ENCODE measurements at regions not wholly inside any gene's neighbourhood (a gene's known extent, or its start where the extent isn't known, plus 50 kb on each side); places are given as distances from the start of the nearest gene placed in this dataset.

DNA sequence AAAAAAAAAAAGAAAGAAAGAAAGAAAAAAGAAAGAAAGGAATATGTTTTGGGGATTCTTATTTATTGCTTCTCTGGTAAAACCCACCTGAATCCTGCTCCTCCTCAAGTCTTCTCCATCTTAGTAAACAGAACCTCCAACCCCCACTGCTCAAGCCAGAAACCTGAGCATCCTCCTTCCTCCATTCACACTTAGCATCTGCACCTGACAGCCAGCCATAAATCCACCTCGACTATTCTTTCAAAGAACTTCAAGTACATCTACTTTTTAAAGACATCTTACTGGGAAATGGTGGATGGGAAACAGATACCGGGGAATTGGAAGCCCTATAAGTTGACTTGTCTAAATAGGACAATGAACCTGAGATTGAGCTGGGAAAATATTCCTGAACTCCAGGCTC, 519.9 kb upstream of the DPP6 start:
- TF ChIP-seq SNAI2 (CRISPR knock-in tag; IDR thresholded peaks at IDR 0.05), result no peak
- no peak for TF ChIP-seq ESRRG (CRISPR knock-in tag; IDR thresholded peaks at IDR 0.05)
- no peak for TF ChIP-seq ZC3H10 (CRISPR knock-in tag; IDR thresholded peaks at IDR 0.05)
- no peak for TF ChIP-seq OSR1 (CRISPR knock-in tag; IDR thresholded peaks at IDR 0.05)
- no peak for TF ChIP-seq ZFP3 (CRISPR knock-in tag; IDR thresholded peaks at IDR 0.05)
- TF ChIP-seq GLIS3 (CRISPR knock-in tag; IDR thresholded peaks at IDR 0.05), result no peak
- no peak for TF ChIP-seq TOX (CRISPR knock-in tag; IDR thresholded peaks at IDR 0.05; ENCODE audit: borderline replicate concordance)
- TF ChIP-seq CSDC2 (CRISPR knock-in tag; IDR thresholded peaks at IDR 0.05), result no peak
- no peak for TF ChIP-seq ARNTL (CRISPR knock-in tag; IDR thresholded peaks at IDR 0.05; ENCODE audit: borderline replicate concordance, low read depth)
- TF ChIP-seq, protein P1, sequence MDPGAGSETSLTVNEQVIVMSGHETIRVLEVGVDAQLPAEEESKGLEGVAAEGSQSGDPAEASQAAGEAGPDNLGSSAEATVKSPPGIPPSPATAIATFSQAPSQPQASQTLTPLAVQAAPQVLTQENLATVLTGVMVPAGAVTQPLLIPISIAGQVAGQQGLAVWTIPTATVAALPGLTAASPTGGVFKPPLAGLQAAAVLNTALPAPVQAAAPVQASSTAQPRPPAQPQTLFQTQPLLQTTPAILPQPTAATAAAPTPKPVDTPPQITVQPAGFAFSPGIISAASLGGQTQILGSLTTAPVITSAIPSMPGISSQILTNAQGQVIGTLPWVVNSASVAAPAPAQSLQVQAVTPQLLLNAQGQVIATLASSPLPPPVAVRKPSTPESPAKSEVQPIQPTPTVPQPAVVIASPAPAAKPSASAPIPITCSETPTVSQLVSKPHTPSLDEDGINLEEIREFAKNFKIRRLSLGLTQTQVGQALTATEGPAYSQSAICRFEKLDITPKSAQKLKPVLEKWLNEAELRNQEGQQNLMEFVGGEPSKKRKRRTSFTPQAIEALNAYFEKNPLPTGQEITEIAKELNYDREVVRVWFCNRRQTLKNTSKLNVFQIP (CRISPR knock-in tag; IDR thresholded peaks at IDR 0.05; ENCODE audit: borderline replicate concordance, low read depth), result no peak
- TF ChIP-seq, protein P2, sequence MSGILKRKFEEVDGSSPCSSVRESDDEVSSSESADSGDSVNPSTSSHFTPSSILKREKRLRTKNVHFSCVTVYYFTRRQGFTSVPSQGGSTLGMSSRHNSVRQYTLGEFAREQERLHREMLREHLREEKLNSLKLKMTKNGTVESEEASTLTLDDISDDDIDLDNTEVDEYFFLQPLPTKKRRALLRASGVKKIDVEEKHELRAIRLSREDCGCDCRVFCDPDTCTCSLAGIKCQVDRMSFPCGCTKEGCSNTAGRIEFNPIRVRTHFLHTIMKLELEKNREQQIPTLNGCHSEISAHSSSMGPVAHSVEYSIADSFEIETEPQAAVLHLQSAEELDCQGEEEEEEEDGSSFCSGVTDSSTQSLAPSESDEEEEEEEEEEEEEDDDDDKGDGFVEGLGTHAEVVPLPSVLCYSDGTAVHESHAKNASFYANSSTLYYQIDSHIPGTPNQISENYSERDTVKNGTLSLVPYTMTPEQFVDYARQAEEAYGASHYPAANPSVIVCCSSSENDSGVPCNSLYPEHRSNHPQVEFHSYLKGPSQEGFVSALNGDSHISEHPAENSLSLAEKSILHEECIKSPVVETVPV (CRISPR knock-in tag; IDR thresholded peaks at IDR 0.05), result no peak
- TF ChIP-seq ZNF565 (CRISPR knock-in tag; conservative IDR thresholded peaks at IDR 0.05; ENCODE audit: low read depth), result no peak
- no peak for TF ChIP-seq ISL1 (CRISPR knock-in tag; IDR thresholded peaks at IDR 0.05)
- TF ChIP-seq TCF4 (CRISPR knock-in tag; IDR thresholded peaks at IDR 0.05; ENCODE audit: borderline replicate concordance), result no peak
- TF ChIP-seq, protein P3, sequence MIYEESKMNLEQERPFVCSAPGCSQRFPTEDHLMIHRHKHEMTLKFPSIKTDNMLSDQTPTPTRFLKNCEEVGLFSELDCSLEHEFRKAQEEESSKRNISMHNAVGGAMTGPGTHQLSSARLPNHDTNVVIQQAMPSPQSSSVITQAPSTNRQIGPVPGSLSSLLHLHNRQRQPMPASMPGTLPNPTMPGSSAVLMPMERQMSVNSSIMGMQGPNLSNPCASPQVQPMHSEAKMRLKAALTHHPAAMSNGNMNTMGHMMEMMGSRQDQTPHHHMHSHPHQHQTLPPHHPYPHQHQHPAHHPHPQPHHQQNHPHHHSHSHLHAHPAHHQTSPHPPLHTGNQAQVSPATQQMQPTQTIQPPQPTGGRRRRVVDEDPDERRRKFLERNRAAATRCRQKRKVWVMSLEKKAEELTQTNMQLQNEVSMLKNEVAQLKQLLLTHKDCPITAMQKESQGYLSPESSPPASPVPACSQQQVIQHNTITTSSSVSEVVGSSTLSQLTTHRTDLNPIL (CRISPR knock-in tag; IDR thresholded peaks at IDR 0.05; ENCODE audit: low read depth), result no peak
- no peak for TF ChIP-seq ZNF8 (CRISPR knock-in tag; IDR thresholded peaks at IDR 0.05)
- TF ChIP-seq ZNF70 (CRISPR knock-in tag; IDR thresholded peaks at IDR 0.05), result no peak
- TF ChIP-seq ZFP30 (CRISPR knock-in tag; IDR thresholded peaks at IDR 0.05), result no peak
- no peak for TF ChIP-seq PPARA (CRISPR knock-in tag; IDR thresholded peaks at IDR 0.05; ENCODE audit: borderline replicate concordance)
- no peak for TF ChIP-seq BACH2 (CRISPR knock-in tag; IDR thresholded peaks at IDR 0.05; ENCODE audit: borderline replicate concordance)
- no peak for ATAC-seq

DNA sequence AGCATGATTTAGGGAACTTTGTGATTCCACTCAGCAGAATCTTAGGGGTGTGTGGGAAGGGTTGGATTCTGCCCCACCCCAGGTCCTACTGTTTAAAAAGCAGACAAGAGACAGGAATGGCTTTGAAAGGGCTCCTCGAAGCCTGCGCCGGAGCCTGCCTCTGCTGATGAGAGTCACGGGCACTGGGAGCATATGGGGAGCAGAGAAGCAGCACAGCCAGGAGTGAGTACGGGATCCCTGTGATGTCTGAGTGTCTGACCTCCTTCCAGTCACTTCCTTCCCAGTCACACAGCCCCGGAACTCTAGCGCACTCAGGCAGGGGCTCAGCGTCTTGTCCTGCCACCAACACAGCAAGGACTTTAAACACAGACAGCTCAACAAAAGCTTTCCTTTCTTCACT, 514.9 kb upstream of the DPP6 start:
- TF ChIP-seq TOX (CRISPR knock-in tag; IDR thresholded peaks at IDR 0.05; ENCODE audit: borderline replicate concordance), result no peak
- ATAC-seq, result no peak

DNA sequence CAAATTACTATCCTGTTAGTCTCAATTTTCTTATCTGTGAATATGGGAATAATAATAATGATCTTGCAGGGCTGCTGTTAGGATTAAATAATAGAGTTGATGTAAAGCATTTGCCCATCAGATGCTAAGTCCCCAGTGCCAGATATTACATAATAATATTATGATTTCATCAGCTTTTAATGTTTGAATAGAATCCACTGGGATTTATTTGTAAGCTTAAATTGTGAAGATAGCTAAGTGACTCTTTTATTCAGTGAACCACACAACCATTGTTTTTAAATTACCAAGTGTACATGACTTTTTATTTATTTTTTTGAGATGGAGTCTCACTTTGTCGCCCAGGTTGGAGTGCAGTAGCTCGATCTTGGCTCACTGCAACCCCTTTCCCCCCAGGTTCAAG, 510.3 kb upstream of the DPP6 start:
- TF ChIP-seq, protein P2 (CRISPR knock-in tag; IDR thresholded peaks at IDR 0.05), result no peak
- TF ChIP-seq ESRRG (CRISPR knock-in tag; IDR thresholded peaks at IDR 0.05) (no peak), PPARA (CRISPR knock-in tag; IDR thresholded peaks at IDR 0.05; ENCODE audit: borderline replicate concordance) (no peak), ZC3H10 (CRISPR knock-in tag; IDR thresholded peaks at IDR 0.05) (no peak), BACH2 (CRISPR knock-in tag; IDR thresholded peaks at IDR 0.05; ENCODE audit: borderline replicate concordance) (no peak), TOX (CRISPR knock-in tag; IDR thresholded peaks at IDR 0.05; ENCODE audit: borderline replicate concordance) (no peak), GLIS3 (CRISPR knock-in tag; IDR thresholded peaks at IDR 0.05) (no peak), ZNF565 (CRISPR knock-in tag; conservative IDR thresholded peaks at IDR 0.05; ENCODE audit: low read depth) (no peak), TCF4 (CRISPR knock-in tag; IDR thresholded peaks at IDR 0.05; ENCODE audit: borderline replicate concordance) (no peak), ZNF8 (CRISPR knock-in tag; IDR thresholded peaks at IDR 0.05) (no peak), ZFP30 (CRISPR knock-in tag; IDR thresholded peaks at IDR 0.05) (no peak)
- TF ChIP-seq, protein P1 (CRISPR knock-in tag; IDR thresholded peaks at IDR 0.05; ENCODE audit: borderline replicate concordance, low read depth), result no peak
- TF ChIP-seq, protein P3 (CRISPR knock-in tag; IDR thresholded peaks at IDR 0.05; ENCODE audit: low read depth), result no peak
- no peak for ATAC-seq

All from SK-N-SH treated with all-trans-retinoic acid at 6 μM for 48 hours (cell line).